Adipocyte (in vitro differentiated cells): ENCODE measurements at regions not wholly inside any gene's neighbourhood (a gene's known extent, or its start where the extent isn't known, plus 50 kb on each side); places are given as distances from the start of the nearest gene placed in this dataset.

Source experiments
- DNase-seq: peaks from one replicate; pipeline ENCODE4 v3.0.0-alpha.2; 2015; ENCODE audit warnings: low read depth
- H3K27me3 ChIP-seq: replicated peaks from 2 replicates; pipeline ENCODE4 v1.7.0; 2013; ENCODE audit warnings: mild to moderate bottlenecking, low read length, moderate library complexity; ENCODE audit not compliant: control insufficient read depth, insufficient read depth
- H3K36me3 ChIP-seq: 2 replicates; pipeline ENCODE4 v1.7.0; 2013; ENCODE audit warnings: low read length, mild to moderate bottlenecking, moderate library complexity; ENCODE audit not compliant: control insufficient read depth, insufficient read depth, severe bottlenecking
- H3K4me1 ChIP-seq: 2 replicates; pipeline ENCODE4 v1.7.0; 2013; ENCODE audit warnings: mild to moderate bottlenecking, low read length, moderate library complexity; ENCODE audit not compliant: control insufficient read depth, insufficient read depth
- H3K4me3 ChIP-seq: 2 replicates; pipeline ENCODE4 v1.7.0; 2013; ENCODE audit warnings: mild to moderate bottlenecking, low read length, moderate library complexity
- H3K9ac ChIP-seq: 2 replicates; pipeline ENCODE4 v1.7.0; 2013; ENCODE audit warnings: mild to moderate bottlenecking, low read length, moderate library complexity
- H3K9me3 ChIP-seq: 2 replicates; pipeline ENCODE4 v1.7.0; 2013; ENCODE audit warnings: mild to moderate bottlenecking, low read length, moderate library complexity; ENCODE audit not compliant: control insufficient read depth

- no peak overlapping the region for H3K9ac ChIP-seq
- no peak for DNase-seq
- no peaks in the 10 kb centered on the region for H3K36me3 ChIP-seq
- H3K4me3 ChIP-seq: no peak overlapping the region
- peaks cover 30% of the 10 kb centered on the region for H3K4me1 ChIP-seq
- no peaks in the 10 kb centered on the region for H3K27me3 ChIP-seq
- H3K9me3 ChIP-seq: no peaks in the 10 kb centered on the region
Measured at GRCh38 chr14:50057331-50057730, 59.0 kb downstream of the VCPKMT start.

- DNase-seq: no peak
- no peaks in the 10 kb centered on the region for H3K36me3 ChIP-seq
- no peaks in the 10 kb centered on the region for H3K9me3 ChIP-seq
- no peak overlapping the region for H3K4me3 ChIP-seq
- peaks cover 37% of the 10 kb centered on the region for H3K4me1 ChIP-seq
- H3K9ac ChIP-seq: no peak overlapping the region
- no peaks in the 10 kb centered on the region for H3K27me3 ChIP-seq
Measured at GRCh38 chr14:50058113-50058512, 58.3 kb downstream of the VCPKMT start.
